GM21529 (cell line): ENCODE measurements at regions not wholly inside any gene's neighbourhood (a gene's known extent, or its start where the extent isn't known, plus 50 kb on each side); places are given as distances from the start of the nearest gene placed in this dataset.

Experiments used
- ATAC-seq: cut with Tn5 transposase; IDR thresholded peaks from one replicate; pipeline ENCODE4 v1.9.1; 2021; ENCODE audit not compliant: unreplicated experiment

DNA sequence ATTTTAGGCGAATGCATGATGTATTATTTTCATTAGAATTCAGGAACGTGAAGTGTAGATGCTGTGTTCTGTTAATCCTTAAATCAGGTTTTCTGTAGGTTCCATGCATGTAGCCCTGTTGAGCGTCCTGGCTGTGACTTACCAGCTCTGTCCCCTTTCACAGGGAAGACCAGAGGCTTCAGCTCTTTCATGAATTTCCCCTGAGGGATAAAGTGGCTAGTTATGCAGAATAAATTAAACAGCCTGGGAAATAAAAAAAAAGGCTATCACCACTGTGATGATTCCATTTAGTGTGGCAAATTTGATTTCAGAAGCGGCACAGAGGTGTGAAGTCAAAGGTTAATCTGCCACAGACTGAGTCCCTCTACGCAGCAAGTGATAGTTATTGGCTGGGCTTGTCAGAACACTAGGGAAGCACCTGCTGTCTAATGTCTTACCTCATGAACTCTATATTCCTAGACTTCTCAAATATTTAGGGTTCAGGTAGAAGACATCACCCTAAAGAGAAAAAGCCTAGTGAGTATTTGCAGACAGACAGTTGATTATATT lies 61.6 kb upstream of the LINC00305 start:
- no peak for ATAC-seq

DNA sequence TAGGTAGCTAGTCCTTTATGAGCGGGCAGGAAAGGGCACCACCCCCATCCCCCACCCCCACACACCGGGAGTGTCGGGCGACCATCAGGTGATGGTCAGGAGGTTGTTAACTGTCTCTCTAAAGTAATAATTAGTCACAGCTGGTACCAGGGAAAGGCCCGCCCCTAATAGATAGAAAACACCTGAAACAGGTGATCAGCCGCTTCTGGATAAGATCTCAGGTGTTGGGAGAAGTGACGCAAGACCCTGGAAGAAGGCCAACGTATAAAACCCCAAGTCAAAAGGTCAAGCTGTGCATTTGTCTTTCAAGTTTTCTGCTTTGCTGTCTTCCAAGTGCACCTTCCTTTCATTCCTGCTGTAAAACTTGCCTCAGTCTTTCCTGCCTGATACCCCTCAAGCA lies 59.6 kb upstream of the LINC00305 start:
- no peak for ATAC-seq

DNA sequence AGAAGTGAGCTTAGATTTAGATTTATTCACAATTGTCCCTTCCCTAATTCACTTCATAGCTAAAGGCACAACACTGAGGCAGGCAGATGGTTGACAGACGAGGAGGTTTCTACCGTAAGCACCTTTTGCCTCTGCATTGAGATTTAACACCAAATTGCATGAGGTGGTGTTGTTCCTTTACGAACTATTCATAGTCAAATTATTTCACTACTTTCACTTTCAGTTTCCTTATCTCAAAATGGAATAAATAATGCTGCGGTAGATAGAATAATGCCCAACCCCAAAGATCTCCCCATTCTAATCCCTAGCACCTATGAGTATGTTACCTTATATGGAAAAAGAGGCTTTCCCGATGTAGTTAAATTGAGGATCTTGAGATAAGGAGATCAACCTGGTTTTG lies 58.9 kb upstream of the LINC00305 start:
- ATAC-seq, result no peak

DNA sequence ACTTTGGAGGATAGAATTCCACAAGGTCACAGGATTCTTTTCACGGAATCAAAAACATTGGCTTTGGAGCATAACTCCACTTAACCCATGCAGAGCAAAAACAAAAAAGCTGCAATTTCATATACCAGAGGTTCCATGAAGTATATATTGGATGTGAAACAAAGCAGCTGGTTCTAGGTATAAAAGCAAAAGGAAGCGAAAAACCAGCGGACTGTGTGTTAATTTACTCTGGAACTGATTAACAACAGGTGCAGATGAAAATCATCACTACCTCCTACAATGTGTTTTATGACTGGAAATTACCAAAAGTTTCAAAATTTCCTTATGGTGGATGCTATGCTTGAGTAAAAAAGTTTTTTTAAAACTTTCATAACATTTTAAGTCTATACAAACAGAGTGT lies 54.4 kb upstream of the LINC00305 start:
- ATAC-seq, result no peak

DNA sequence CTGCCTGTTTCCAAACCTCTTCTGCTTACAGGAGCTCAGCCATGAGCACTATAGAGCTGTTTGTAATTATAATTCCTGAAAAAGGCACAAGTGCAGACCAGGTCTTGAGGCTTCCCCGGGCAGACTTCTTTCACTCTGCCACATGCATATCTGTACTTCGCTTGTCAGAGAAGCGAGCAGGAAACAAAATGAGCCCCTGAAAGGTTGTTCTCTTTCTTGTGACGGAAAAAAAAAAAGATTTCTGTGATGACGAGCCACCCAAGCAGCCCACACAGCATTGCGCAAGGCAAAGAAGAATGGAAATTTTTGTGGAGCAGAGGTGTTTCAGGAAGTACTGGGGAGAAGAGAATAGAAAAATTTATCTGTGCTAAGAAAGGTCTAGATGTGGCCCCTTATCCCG lies 54.0 kb upstream of the LINC00305 start:
- ATAC-seq, result no peak

DNA sequence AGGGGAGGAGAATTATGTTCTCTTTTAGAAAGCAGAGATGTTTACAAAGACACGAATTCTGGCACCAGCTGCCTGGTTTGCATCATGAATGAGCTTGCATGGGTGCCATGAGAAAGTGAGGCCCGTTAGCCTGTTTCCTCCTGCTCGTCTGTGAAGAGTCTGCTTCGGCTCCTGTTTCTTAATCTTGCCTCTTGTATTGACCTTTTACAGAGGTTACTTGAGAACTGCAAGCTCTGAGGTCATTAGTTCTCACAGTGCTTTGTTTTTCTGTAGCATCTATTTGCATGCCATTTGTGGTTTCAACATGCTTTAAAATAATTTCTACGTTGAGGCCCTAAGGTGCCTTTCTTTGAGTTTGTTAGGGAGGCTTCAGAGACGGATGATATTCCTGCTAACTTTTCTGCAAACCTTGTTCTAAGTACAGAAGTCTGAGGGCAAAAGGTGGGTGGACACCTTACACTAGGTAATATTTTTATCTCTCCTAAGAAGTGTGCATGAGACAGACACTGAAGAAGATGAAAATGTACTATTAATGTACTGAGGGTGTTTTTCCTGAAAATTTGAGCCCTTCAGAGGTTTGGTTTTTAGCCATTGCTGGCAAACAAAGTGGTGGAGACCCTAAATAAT lies 53.4 kb upstream of the LINC00305 start:
- ATAC-seq, result peak; percentile 51

DNA sequence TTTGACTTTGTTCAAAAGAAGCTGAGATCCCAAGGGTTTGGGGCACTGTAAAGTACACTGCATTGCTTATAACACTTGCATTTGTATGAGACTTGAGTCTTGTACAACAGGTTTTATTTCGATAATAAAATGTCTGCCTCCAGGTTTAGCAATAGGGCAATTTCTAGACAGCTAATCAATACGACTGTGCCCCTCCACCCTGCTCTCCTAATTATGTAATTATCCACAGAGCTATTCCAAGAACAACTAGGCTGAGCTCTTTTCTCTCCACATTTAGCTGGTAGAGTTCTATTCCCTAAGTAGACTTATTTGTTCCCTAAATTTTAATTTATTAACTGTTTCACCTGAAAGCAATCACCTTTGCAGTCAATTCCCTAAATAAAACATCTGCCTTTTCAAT lies 52.9 kb upstream of the LINC00305 start:
- ATAC-seq, result no peak

DNA sequence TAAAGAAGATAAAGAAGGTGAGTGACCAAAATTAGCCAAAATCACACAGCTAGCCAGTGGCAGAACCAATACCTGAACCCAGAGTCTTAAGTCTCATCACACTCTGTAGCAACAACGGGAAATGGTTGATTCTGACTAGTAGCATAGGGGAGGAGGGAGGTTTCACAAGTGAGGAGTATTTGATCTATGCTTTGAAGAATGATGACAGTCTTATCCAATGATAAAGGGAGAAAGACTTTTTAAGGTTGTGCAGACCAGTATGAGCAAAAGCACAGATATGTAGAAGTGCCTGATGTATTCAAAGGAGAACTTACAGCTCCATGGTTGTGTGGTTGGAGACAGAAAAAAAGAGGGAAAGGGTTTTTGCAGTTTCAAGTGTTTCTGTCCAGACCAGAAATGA lies 50.7 kb upstream of the LINC00305 start:
- no peak for ATAC-seq
